Body of pancreas (tissue), 4 donors: ENCODE measurements at regions not wholly inside any gene's neighbourhood (a gene's known extent, or its start where the extent isn't known, plus 50 kb on each side); places are given as distances from the start of the nearest gene placed in this dataset.

ENCODE experiments used
- POLR2A ChIP-seq, 3 donors: fragments of 450-650 bp; IDR thresholded peaks; one replicate each; pipeline ENCODE4 v1.6.1; 2016; ENCODE audit warnings: antibody characterized with exemption in 3 of 3, mild to moderate bottlenecking in 2 of 3
- TF ChIP-seq, protein P1 (sequence below), 7 experiments: fragments of 450-650 bp in 4 of 7; fragments of 200-600 bp in 3 of 7; sonication (generic) in 3 of 7; IDR thresholded peaks; one replicate each; pipeline ENCODE4 v1.5.1; 2016 to 2019; ENCODE audit warnings: antibody characterized with exemption in 7 of 7

GRCh38 chr18:42683094-42683493 lies 432.4 kb downstream of the RIT2 start:
- TF ChIP-seq, protein P1, sequence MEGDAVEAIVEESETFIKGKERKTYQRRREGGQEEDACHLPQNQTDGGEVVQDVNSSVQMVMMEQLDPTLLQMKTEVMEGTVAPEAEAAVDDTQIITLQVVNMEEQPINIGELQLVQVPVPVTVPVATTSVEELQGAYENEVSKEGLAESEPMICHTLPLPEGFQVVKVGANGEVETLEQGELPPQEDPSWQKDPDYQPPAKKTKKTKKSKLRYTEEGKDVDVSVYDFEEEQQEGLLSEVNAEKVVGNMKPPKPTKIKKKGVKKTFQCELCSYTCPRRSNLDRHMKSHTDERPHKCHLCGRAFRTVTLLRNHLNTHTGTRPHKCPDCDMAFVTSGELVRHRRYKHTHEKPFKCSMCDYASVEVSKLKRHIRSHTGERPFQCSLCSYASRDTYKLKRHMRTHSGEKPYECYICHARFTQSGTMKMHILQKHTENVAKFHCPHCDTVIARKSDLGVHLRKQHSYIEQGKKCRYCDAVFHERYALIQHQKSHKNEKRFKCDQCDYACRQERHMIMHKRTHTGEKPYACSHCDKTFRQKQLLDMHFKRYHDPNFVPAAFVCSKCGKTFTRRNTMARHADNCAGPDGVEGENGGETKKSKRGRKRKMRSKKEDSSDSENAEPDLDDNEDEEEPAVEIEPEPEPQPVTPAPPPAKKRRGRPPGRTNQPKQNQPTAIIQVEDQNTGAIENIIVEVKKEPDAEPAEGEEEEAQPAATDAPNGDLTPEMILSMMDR (IDR thresholded peaks at IDR 0.05), result no peak
- TF ChIP-seq POLR2A (IDR thresholded peaks at IDR 0.05), result no peak
